Gastroesophageal sphincter (tissue), 3 donors: ENCODE measurements at regions not wholly inside any gene's neighbourhood (a gene's known extent, or its start where the extent isn't known, plus 50 kb on each side); places are given as distances from the start of the nearest gene placed in this dataset.

Experiments
- POLR2A ChIP-seq, 2 donors: fragments of 450-650 bp; IDR thresholded peaks; one replicate each; pipeline ENCODE4 v1.6.1; 2017; ENCODE audit warnings: antibody characterized with exemption in 2 of 2, mild to moderate bottlenecking in 2 of 2, moderate library complexity in 1 of 2
- POLR2AphosphoS5 ChIP-seq: sonication (generic); formaldehyde crosslinking; IDR thresholded peaks from one replicate; pipeline ENCODE4 v1.6.1; 2017; ENCODE audit warnings: antibody characterized with exemption
- TF ChIP-seq, protein P1 (sequence below), 4 experiments: fragments of 200-600 bp in 2 of 4; fragments of 450-650 bp in 2 of 4; sonication (generic) in 1 of 4; IDR thresholded peaks; one replicate each; pipeline ENCODE4 v1.5.1; 2017 to 2019; ENCODE audit warnings: antibody characterized with exemption in 4 of 4, mild to moderate bottlenecking in 2 of 4, moderate library complexity in 2 of 4

DNA sequence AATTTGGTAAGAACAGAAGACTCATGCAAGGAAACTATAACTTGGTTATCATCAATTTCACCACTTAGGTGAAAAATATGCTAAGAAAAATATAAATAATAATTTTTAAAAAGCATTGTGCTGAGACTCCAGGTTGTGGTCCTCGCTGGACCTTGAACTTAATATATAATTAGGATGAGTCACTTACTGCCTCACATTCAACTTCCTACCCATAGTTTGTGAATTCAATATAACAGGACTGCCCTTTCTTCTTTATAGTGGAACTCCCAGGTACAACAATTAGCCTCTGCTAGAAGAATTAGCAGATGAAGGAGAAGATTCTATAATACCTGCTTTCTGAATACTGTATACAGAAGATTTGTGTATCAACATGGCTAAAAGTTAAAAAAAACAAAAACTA, 149.1 kb upstream of the SPRED1 start:
- no peak for TF ChIP-seq POLR2AphosphoS5
- TF ChIP-seq, protein P1, sequence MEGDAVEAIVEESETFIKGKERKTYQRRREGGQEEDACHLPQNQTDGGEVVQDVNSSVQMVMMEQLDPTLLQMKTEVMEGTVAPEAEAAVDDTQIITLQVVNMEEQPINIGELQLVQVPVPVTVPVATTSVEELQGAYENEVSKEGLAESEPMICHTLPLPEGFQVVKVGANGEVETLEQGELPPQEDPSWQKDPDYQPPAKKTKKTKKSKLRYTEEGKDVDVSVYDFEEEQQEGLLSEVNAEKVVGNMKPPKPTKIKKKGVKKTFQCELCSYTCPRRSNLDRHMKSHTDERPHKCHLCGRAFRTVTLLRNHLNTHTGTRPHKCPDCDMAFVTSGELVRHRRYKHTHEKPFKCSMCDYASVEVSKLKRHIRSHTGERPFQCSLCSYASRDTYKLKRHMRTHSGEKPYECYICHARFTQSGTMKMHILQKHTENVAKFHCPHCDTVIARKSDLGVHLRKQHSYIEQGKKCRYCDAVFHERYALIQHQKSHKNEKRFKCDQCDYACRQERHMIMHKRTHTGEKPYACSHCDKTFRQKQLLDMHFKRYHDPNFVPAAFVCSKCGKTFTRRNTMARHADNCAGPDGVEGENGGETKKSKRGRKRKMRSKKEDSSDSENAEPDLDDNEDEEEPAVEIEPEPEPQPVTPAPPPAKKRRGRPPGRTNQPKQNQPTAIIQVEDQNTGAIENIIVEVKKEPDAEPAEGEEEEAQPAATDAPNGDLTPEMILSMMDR (IDR thresholded peaks at IDR 0.05) = no peak
- no peak for TF ChIP-seq POLR2A (IDR thresholded peaks at IDR 0.05)
